HepG2 (cell line): ENCODE measurements at regions not wholly inside any gene's neighbourhood (a gene's known extent, or its start where the extent isn't known, plus 50 kb on each side); places are given as distances from the start of the nearest gene placed in this dataset.

ENCODE experiments used
- EHMT2 ChIP-seq: fragments of 200-600 bp; sonication (generic); IDR thresholded peaks from 2 replicates; pipeline ENCODE4 v1.7.0; 2017; ENCODE audit warnings: antibody characterized with exemption, low read depth, low read length, borderline replicate concordance
- FIP1L1 ChIP-seq: fragments of 200-400 bp; formaldehyde crosslinking; IDR thresholded peaks from 2 replicates; pipeline ENCODE4 v1.6.1; 2018; ENCODE audit warnings: low read depth, mild to moderate bottlenecking, low read length, moderate library complexity, borderline replicate concordance; ENCODE audit not compliant: insufficient read depth
- FOSL2 ChIP-seq: sonication (generic); formaldehyde crosslinking; IDR thresholded peaks from 2 replicates; pipeline ENCODE4 v1.4.0; 2020; ENCODE audit warnings: missing genetic modification reagents
- HOXD1 ChIP-seq: sonication (generic); formaldehyde crosslinking; IDR thresholded peaks from 2 replicates; pipeline ENCODE4 v1.5.0; 2020; ENCODE audit warnings: missing genetic modification reagents
- IKZF4 ChIP-seq: sonication (generic); formaldehyde crosslinking; IDR thresholded peaks from 2 replicates; pipeline ENCODE4 v1.5.1; 2020; ENCODE audit warnings: borderline replicate concordance, mild to moderate bottlenecking, low read depth, missing genetic modification reagents; ENCODE audit errors: not compliant biosample characterization
- KAT7 ChIP-seq: IDR thresholded peaks from 2 replicates; pipeline ENCODE4 v1.6.1; 2018; ENCODE audit warnings: borderline replicate concordance, missing compliant biosample characterization
- NFRKB ChIP-seq: fragments of 450-650 bp; IDR thresholded peaks from 2 replicates; pipeline ENCODE4 v1.6.1; 2017
- PHB2 ChIP-seq: fragments of 450-650 bp; IDR thresholded peaks from 2 replicates; pipeline ENCODE4 v1.6.1; 2018; ENCODE audit not compliant: partially characterized antibody
- SETDB1 ChIP-seq: sonication (generic); formaldehyde crosslinking; IDR thresholded peaks from 2 replicates; pipeline ENCODE4 v1.5.1; 2020; ENCODE audit warnings: missing genetic modification reagents, mild to moderate bottlenecking, borderline replicate concordance
- ZBTB7B ChIP-seq: sonication (generic); formaldehyde crosslinking; IDR thresholded peaks from 2 replicates; pipeline ENCODE4 v1.4.0; 2020; ENCODE audit warnings: missing genetic modification reagents
- ZFP41 ChIP-seq: sonication (generic); formaldehyde crosslinking; IDR thresholded peaks from 2 replicates; pipeline ENCODE4 v1.4.0; 2020; ENCODE audit warnings: mild to moderate bottlenecking, missing genetic modification reagents, borderline replicate concordance
- ZNF24 ChIP-seq: fragments of 450-650 bp; IDR thresholded peaks from 2 replicates; pipeline ENCODE4 v1.6.1; 2017; ENCODE audit warnings: antibody characterized with exemption, mild to moderate bottlenecking
- ZNF451 ChIP-seq: sonication (generic); formaldehyde crosslinking; IDR thresholded peaks from 2 replicates; pipeline ENCODE4 v1.5.0; 2020; ENCODE audit warnings: mild to moderate bottlenecking, missing genetic modification reagents
- ZNF616 ChIP-seq: sonication (generic); formaldehyde crosslinking; IDR thresholded peaks from 2 replicates; pipeline ENCODE4 v1.5.0; 2020; ENCODE audit warnings: low read depth, mild to moderate bottlenecking, missing genetic modification reagents
- ZNF777 ChIP-seq: sonication (generic); formaldehyde crosslinking; IDR thresholded peaks from 2 replicates; pipeline ENCODE4 v1.4.0; 2020; ENCODE audit warnings: missing genetic modification reagents
- ZNF782 ChIP-seq: sonication (generic); formaldehyde crosslinking; IDR thresholded peaks from 2 replicates; pipeline ENCODE4 v1.4.0; 2020; ENCODE audit warnings: missing genetic modification reagents, mild to moderate bottlenecking, borderline replicate concordance
- TF ChIP-seq, protein P1 (sequence below): sonication (generic); formaldehyde crosslinking; IDR thresholded peaks from 2 replicates; pipeline ENCODE4 v1.5.0; 2020; ENCODE audit warnings: mild to moderate bottlenecking, missing genetic modification reagents, borderline replicate concordance
- TF ChIP-seq, protein P2 (sequence below): sonication (generic); formaldehyde crosslinking; IDR thresholded peaks from 2 replicates; pipeline ENCODE4 v1.4.0; 2020; ENCODE audit warnings: mild to moderate bottlenecking, low read depth, missing genetic modification reagents
- TF ChIP-seq, protein P3 (sequence below): sonication (generic); formaldehyde crosslinking; IDR thresholded peaks from 2 replicates; pipeline ENCODE4 v1.4.0; 2020; ENCODE audit warnings: missing genetic modification reagents, borderline replicate concordance

DNA sequence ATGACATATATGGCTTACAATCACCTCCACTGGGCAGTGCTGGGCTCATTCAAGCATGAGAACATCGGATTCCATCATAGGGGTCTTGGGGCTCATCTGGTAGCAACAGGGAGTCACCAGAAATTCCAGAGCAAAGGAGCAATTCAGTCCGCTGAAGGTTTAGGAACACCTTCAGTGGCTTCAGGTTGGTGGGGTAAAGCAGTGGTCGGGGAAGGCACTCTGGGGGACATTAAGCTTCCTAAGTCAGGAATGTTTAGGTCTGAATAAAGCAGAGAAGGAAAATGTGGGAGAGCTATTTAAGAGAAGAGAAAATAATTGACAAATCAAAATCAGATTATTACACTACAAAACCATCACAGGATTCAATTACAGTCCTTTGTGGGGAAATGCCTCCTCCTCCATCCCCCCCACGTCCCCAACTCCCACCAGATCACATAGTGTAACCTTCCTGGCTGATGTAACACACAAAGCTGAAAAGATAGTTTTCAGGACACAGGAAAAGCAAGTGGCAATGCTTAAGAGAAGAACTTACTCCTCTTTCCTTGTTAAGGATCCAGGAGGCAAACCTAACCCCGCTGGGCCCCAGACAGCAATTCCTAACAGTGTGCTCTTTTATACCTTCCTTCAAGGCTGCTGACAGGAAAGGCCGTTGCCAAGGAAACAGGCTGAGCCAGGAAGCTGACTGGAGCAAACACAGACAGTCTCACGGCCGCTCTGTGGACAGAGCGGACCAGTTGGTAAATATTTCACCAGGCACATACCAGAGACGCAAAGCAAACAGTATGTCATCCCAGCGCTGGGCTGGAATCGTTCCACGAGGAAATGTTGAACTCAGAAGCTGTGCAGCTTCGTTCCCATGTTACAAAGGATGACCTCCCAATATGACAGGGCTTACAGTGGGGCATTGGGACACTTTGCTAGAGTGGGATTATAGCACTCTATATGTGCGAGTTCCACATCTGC is 57.5 kb upstream of the LMCD1 start (continued):
- TF ChIP-seq, protein P1, sequence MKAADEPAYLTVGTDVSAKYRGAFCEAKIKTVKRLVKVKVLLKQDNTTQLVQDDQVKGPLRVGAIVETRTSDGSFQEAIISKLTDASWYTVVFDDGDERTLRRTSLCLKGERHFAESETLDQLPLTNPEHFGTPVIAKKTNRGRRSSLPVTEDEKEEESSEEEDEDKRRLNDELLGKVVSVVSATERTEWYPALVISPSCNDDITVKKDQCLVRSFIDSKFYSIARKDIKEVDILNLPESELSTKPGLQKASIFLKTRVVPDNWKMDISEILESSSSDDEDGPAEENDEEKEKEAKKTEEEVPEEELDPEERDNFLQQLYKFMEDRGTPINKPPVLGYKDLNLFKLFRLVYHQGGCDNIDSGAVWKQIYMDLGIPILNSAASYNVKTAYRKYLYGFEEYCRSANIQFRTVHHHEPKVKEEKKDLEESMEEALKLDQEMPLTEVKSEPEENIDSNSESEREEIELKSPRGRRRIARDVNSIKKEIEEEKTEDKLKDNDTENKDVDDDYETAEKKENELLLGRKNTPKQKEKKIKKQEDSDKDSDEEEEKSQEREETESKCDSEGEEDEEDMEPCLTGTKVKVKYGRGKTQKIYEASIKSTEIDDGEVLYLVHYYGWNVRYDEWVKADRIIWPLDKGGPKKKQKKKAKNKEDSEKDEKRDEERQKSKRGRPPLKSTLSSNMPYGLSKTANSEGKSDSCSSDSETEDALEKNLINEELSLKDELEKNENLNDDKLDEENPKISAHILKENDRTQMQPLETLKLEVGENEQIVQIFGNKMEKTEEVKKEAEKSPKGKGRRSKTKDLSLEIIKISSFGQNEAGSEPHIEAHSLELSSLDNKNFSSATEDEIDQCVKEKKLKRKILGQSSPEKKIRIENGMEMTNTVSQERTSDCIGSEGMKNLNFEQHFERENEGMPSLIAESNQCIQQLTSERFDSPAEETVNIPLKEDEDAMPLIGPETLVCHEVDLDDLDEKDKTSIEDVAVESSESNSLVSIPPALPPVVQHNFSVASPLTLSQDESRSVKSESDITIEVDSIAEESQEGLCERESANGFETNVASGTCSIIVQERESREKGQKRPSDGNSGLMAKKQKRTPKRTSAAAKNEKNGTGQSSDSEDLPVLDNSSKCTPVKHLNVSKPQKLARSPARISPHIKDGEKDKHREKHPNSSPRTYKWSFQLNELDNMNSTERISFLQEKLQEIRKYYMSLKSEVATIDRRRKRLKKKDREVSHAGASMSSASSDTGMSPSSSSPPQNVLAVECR (CRISPR knock-in tag), result peak; percentile 75; the same call in 1 of the 2 replicates
- TF ChIP-seq ZNF777 (CRISPR knock-in tag) (no peak), ZNF616 (CRISPR knock-in tag) (no peak), KAT7 (no peak; the same call in 1 of the 2 replicates), ZBTB7B (no peak), IKZF4 (CRISPR knock-in tag) (no peak), HOXD1 (CRISPR knock-in tag) (no peak; the same call in none of the 2 replicates), ZNF451 (CRISPR knock-in tag) (no peak), ZFP41 (no peak), SETDB1 (CRISPR knock-in tag) (no peak), ZNF782 (no peak), PHB2 (no peak), EHMT2 (no peak; the same call in 1 of the 2 replicates), FOSL2 (CRISPR knock-in tag) (peak; percentile 88), NFRKB (no peak), ZNF24 (no peak), FIP1L1 (no peak)
- TF ChIP-seq, protein P2, sequence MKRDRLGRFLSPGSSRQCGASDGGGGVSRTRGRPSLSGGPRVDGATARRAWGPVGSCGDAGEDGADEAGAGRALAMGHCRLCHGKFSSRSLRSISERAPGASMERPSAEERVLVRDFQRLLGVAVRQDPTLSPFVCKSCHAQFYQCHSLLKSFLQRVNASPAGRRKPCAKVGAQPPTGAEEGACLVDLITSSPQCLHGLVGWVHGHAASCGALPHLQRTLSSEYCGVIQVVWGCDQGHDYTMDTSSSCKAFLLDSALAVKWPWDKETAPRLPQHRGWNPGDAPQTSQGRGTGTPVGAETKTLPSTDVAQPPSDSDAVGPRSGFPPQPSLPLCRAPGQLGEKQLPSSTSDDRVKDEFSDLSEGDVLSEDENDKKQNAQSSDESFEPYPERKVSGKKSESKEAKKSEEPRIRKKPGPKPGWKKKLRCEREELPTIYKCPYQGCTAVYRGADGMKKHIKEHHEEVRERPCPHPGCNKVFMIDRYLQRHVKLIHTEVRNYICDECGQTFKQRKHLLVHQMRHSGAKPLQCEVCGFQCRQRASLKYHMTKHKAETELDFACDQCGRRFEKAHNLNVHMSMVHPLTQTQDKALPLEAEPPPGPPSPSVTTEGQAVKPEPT, result no peak
- TF ChIP-seq, protein P3, sequence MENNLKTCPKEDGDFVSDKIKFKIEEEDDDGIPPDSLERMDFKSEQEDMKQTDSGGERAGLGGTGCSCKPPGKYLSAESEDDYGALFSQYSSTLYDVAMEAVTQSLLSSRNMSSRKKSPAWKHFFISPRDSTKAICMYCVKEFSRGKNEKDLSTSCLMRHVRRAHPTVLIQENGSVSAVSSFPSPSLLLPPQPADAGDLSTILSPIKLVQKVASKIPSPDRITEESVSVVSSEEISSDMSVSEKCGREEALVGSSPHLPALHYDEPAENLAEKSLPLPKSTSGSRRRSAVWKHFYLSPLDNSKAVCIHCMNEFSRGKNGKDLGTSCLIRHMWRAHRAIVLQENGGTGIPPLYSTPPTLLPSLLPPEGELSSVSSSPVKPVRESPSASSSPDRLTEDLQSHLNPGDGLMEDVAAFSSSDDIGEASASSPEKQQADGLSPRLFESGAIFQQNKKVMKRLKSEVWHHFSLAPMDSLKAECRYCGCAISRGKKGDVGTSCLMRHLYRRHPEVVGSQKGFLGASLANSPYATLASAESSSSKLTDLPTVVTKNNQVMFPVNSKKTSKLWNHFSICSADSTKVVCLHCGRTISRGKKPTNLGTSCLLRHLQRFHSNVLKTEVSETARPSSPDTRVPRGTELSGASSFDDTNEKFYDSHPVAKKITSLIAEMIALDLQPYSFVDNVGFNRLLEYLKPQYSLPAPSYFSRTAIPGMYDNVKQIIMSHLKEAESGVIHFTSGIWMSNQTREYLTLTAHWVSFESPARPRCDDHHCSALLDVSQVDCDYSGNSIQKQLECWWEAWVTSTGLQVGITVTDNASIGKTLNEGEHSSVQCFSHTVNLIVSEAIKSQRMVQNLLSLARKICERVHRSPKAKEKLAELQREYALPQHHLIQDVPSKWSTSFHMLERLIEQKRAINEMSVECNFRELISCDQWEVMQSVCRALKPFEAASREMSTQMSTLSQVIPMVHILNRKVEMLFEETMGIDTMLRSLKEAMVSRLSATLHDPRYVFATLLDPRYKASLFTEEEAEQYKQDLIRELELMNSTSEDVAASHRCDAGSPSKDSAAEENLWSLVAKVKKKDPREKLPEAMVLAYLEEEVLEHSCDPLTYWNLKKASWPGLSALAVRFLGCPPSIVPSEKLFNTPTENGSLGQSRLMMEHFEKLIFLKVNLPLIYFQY, result peak; percentile 77; the same call in 1 of the 2 replicates
